ENCODE measurements at regions not wholly inside any gene's neighbourhood (a gene's known extent, or its start where the extent isn't known, plus 50 kb on each side); places are given as distances from the start of the nearest gene placed in this dataset.

DNA sequence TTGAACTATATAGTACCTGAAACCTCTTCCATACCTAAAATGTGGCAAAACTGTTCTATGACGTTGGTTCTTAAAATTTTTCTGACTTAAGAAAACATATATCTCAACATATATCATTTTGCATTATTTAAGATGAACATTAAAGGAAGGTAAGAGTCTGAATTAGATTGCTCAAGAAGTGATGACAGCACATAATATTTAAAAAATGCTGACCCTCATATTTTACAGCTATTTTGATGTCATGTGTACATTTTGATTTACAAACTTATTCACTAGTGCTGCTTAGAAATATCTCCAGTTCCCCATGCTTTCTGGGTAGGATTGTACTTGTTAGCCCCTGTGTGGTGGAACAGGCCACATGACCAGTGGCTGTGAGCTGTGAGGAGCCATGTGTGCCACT is 666.1 kb downstream of the SATB2 start:
- Histone ChIP-seq H3K27me3 (ENCODE audit: control insufficient read depth, insufficient read depth, low read length) (no peaks in the 10 kb centered on the region), H3K4me2 (ENCODE audit: low read length) (no peak overlapping the region), H3K9ac (ENCODE audit: low read depth, low read length) (no peak overlapping the region), H3K4me1 (ENCODE audit: control insufficient read depth, insufficient read depth, low read length) (no peaks in the 10 kb centered on the region), H3K36me3 (ENCODE audit: insufficient read depth, low read length) (no peaks in the 10 kb centered on the region), H3K4me3 (ENCODE audit: low read length) (no peak overlapping the region), H3K9me3 (replicated peaks; ENCODE audit: low read length) (no peaks in the 10 kb centered on the region)

DNA sequence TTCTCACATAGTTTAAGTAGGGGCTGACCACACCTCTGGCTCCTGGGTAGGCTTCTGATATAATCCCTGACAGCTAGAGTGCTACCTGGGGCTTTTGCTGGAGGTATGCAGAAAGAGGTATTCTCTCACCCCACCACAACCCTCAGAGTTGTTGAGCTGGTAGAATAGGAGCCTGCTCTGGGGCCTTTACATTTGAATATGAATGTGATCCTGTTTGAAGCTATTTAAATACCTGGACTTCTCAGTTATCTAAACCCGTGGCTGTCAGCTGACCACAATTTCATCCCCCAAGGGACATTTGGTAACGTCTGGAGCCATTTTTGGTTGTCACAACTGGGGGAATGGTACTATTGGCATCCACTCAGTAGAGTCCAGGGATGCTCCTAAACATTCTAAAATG is 669.1 kb downstream of the SATB2 start:
- Histone ChIP-seq H3K27me3 (ENCODE audit: control insufficient read depth, insufficient read depth, low read length) (no peaks in the 10 kb centered on the region), H3K4me3 (ENCODE audit: low read length) (no peak overlapping the region), H3K4me2 (ENCODE audit: low read length) (no peak overlapping the region), H3K9ac (ENCODE audit: low read depth, low read length) (no peak overlapping the region), H3K9me3 (replicated peaks; ENCODE audit: low read length) (no peaks in the 10 kb centered on the region), H3K4me1 (ENCODE audit: control insufficient read depth, insufficient read depth, low read length) (no peaks in the 10 kb centered on the region), H3K36me3 (ENCODE audit: insufficient read depth, low read length) (no peaks in the 10 kb centered on the region)

- Histone ChIP-seq H3K4me3 (ENCODE audit: low read length) (no peak overlapping the region), H3K4me1 (ENCODE audit: control insufficient read depth, insufficient read depth, low read length) (no peaks in the 10 kb centered on the region)
Observed at GRCh38 chr2:198782734-198783133, 675.0 kb downstream of the SATB2 start.

GRCh38 chr2:198776616-198777406 is 680.9 kb downstream of the SATB2 start:
- Histone ChIP-seq H3K4me2 (ENCODE audit: low read length) (no peak overlapping the region), H3K9ac (ENCODE audit: low read depth, low read length) (no peak overlapping the region), H3K4me1 (ENCODE audit: control insufficient read depth, insufficient read depth, low read length) (no peaks in the 10 kb centered on the region), H3K4me3 (ENCODE audit: low read length) (no peak overlapping the region), H3K9me3 (replicated peaks; ENCODE audit: low read length) (no peaks in the 10 kb centered on the region), H3K36me3 (ENCODE audit: insufficient read depth, low read length) (no peaks in the 10 kb centered on the region), H3K27me3 (ENCODE audit: control insufficient read depth, insufficient read depth, low read length) (no peaks in the 10 kb centered on the region)

More at GRCh38 chr2:198782734-198783133, 675.0 kb downstream of the SATB2 start:
- Histone ChIP-seq H3K9ac (ENCODE audit: low read depth, low read length) (no peak overlapping the region), H3K9me3 (replicated peaks; ENCODE audit: low read length) (no peaks in the 10 kb centered on the region), H3K36me3 (ENCODE audit: insufficient read depth, low read length) (no peaks in the 10 kb centered on the region), H3K27me3 (ENCODE audit: control insufficient read depth, insufficient read depth, low read length) (no peaks in the 10 kb centered on the region), H3K4me2 (ENCODE audit: low read length) (no peak overlapping the region)

DNA sequence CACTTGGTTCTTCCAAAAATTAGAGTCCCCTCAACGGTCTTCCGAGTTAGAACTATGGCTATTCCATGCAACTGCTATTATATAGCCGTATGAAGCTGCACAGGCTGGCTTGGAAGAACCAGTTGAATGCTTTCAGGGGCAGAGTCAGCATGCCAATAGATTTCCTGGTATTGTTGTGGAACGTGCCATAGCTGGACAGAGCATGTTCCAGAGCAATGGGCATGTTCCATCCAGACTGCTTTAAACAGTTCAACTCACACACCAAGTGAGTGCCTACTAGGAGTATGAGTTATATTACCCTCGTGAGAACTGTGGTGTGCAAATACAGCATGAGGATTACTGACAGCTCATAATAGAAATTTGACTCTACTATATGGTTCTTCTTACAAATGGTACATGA is 682.0 kb downstream of the SATB2 start:
- no peak overlapping the region for H3K9ac ChIP-seq (ENCODE audit: low read depth, low read length)
- no peaks in the 10 kb centered on the region for H3K9me3 ChIP-seq (replicated peaks; ENCODE audit: low read length)
- H3K4me3 ChIP-seq (ENCODE audit: low read length), result no peak overlapping the region
- H3K27me3 ChIP-seq (ENCODE audit: control insufficient read depth, insufficient read depth, low read length), result no peaks in the 10 kb centered on the region
- no peaks in the 10 kb centered on the region for H3K4me1 ChIP-seq (ENCODE audit: control insufficient read depth, insufficient read depth, low read length)
- no peak overlapping the region for H3K4me2 ChIP-seq (ENCODE audit: low read length)
- no peaks in the 10 kb centered on the region for H3K36me3 ChIP-seq (ENCODE audit: insufficient read depth, low read length)

- H3K9me3 ChIP-seq (replicated peaks; ENCODE audit: low read length), result no peaks in the 10 kb centered on the region
- H3K36me3 ChIP-seq (ENCODE audit: insufficient read depth, low read length), result no peaks in the 10 kb centered on the region
- H3K4me2 ChIP-seq (ENCODE audit: low read length), result no peak overlapping the region
- no peak overlapping the region for H3K9ac ChIP-seq (ENCODE audit: low read depth, low read length)
- H3K27me3 ChIP-seq (ENCODE audit: control insufficient read depth, insufficient read depth, low read length), result no peaks in the 10 kb centered on the region
- H3K4me3 ChIP-seq (ENCODE audit: low read length), result no peak overlapping the region
- H3K4me1 ChIP-seq (ENCODE audit: control insufficient read depth, insufficient read depth, low read length), result no peaks in the 10 kb centered on the region
Observed at GRCh38 chr2:198774576-198774975, 683.2 kb downstream of the SATB2 start.

DNA sequence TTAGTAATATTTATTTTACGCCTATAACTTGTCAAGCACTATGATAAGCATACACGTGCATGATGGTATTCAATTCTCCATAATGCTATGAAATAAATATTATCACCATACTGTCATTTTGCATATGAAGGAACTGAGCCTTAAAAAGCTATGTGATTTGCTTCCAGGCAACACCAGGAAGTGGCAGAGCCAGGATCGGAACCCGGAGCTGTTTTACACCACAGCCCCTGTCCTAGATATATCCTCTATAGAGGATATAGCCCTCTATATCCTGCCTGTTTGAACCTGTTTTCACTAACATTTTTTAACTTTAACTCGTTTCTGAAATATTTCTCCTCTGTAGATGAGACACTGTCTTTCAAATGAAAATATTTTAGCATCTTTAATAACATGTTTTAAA is 690.0 kb downstream of the SATB2 start:
- Histone ChIP-seq H3K4me3 (ENCODE audit: low read length) (no peak overlapping the region), H3K9ac (ENCODE audit: low read depth, low read length) (no peak overlapping the region), H3K4me1 (ENCODE audit: control insufficient read depth, insufficient read depth, low read length) (peaks cover 12% of the 10 kb centered on the region), H3K27me3 (ENCODE audit: control insufficient read depth, insufficient read depth, low read length) (no peaks in the 10 kb centered on the region), H3K4me2 (ENCODE audit: low read length) (no peak overlapping the region), H3K9me3 (replicated peaks; ENCODE audit: low read length) (no peaks in the 10 kb centered on the region), H3K36me3 (ENCODE audit: insufficient read depth, low read length) (no peaks in the 10 kb centered on the region)

- Histone ChIP-seq H3K36me3 (ENCODE audit: insufficient read depth, low read length) (no peaks in the 10 kb centered on the region), H3K4me3 (ENCODE audit: low read length) (no peak overlapping the region), H3K9ac (ENCODE audit: low read depth, low read length) (no peak overlapping the region), H3K27me3 (ENCODE audit: control insufficient read depth, insufficient read depth, low read length) (no peaks in the 10 kb centered on the region), H3K9me3 (replicated peaks; ENCODE audit: low read length) (no peaks in the 10 kb centered on the region), H3K4me1 (ENCODE audit: control insufficient read depth, insufficient read depth, low read length) (peaks cover 15% of the 10 kb centered on the region), H3K4me2 (ENCODE audit: low read length) (peak overlapping the region; percentile 25)
Observed at GRCh38 chr2:198763793-198764192, 693.9 kb downstream of the SATB2 start.

- no peaks in the 10 kb centered on the region for H3K36me3 ChIP-seq (ENCODE audit: insufficient read depth, low read length)
- no peaks in the 10 kb centered on the region for H3K27me3 ChIP-seq (ENCODE audit: control insufficient read depth, insufficient read depth, low read length)
- peaks cover 15% of the 10 kb centered on the region for H3K4me1 ChIP-seq (ENCODE audit: control insufficient read depth, insufficient read depth, low read length)
- H3K4me3 ChIP-seq (ENCODE audit: low read length), result no peak overlapping the region
- no peak overlapping the region for H3K9ac ChIP-seq (ENCODE audit: low read depth, low read length)
- no peak overlapping the region for H3K4me2 ChIP-seq (ENCODE audit: low read length)
- H3K9me3 ChIP-seq (replicated peaks; ENCODE audit: low read length), result no peaks in the 10 kb centered on the region
Observed at GRCh38 chr2:198762441-198762840, 695.3 kb downstream of the SATB2 start.

- Histone ChIP-seq H3K9ac (ENCODE audit: low read depth, low read length) (no peak overlapping the region), H3K4me1 (ENCODE audit: control insufficient read depth, insufficient read depth, low read length) (no peaks in the 10 kb centered on the region), H3K27me3 (ENCODE audit: control insufficient read depth, insufficient read depth, low read length) (no peaks in the 10 kb centered on the region), H3K4me3 (ENCODE audit: low read length) (no peak overlapping the region), H3K9me3 (replicated peaks; ENCODE audit: low read length) (no peaks in the 10 kb centered on the region), H3K4me2 (ENCODE audit: low read length) (no peak overlapping the region), H3K36me3 (ENCODE audit: insufficient read depth, low read length) (no peaks in the 10 kb centered on the region)
Observed at GRCh38 chr2:198757069-198757468, 700.7 kb downstream of the SATB2 start.

GRCh38 chr2:198756166-198756565 is 701.6 kb downstream of the SATB2 start:
- no peaks in the 10 kb centered on the region for H3K36me3 ChIP-seq (ENCODE audit: insufficient read depth, low read length)

DNA sequence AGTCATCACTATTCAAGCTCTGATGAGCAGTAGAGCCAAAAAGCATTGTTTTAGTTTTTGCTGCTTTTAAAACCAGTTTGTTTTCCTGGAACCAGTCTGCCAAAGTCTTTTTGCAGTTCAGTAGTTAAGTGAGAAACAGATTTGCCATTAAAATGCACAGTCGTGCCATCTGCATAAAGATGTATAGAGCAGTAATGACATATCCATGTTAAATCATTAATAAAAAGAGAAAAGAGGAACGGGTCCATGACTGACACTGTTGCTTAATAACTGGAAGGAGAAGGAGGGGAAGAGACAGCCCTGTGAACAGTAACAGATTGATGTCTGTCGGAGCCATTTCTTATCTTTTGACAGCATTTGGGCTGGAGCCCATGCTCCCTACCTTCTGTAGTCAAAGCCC is 704.6 kb downstream of the SATB2 start:
- H3K36me3 ChIP-seq (ENCODE audit: insufficient read depth, low read length), result no peaks in the 10 kb centered on the region
- H3K27me3 ChIP-seq (ENCODE audit: control insufficient read depth, insufficient read depth, low read length), result no peaks in the 10 kb centered on the region
- no peaks in the 10 kb centered on the region for H3K9me3 ChIP-seq (replicated peaks; ENCODE audit: low read length)
- no peak overlapping the region for H3K4me2 ChIP-seq (ENCODE audit: low read length)
- H3K4me3 ChIP-seq (ENCODE audit: low read length), result no peak overlapping the region
- no peak overlapping the region for H3K9ac ChIP-seq (ENCODE audit: low read depth, low read length)
- no peaks in the 10 kb centered on the region for H3K4me1 ChIP-seq (ENCODE audit: control insufficient read depth, insufficient read depth, low read length)

More at GRCh38 chr2:198756166-198756565, 701.6 kb downstream of the SATB2 start:
- no peak overlapping the region for H3K4me3 ChIP-seq (ENCODE audit: low read length)
- H3K4me2 ChIP-seq (ENCODE audit: low read length), result no peak overlapping the region
- H3K9ac ChIP-seq (ENCODE audit: low read depth, low read length), result no peak overlapping the region
- no peaks in the 10 kb centered on the region for H3K4me1 ChIP-seq (ENCODE audit: control insufficient read depth, insufficient read depth, low read length)
- H3K27me3 ChIP-seq (ENCODE audit: control insufficient read depth, insufficient read depth, low read length), result no peaks in the 10 kb centered on the region
- H3K9me3 ChIP-seq (replicated peaks; ENCODE audit: low read length), result no peaks in the 10 kb centered on the region

Data from skeletal muscle satellite cell (primary cell).